NCI-H526 (cell line): ENCODE measurements at regions not wholly inside any gene's neighbourhood (a gene's known extent, or its start where the extent isn't known, plus 50 kb on each side); places are given as distances from the start of the nearest gene placed in this dataset.

Experiments
- DNase-seq, 2 experiments: peaks; one replicate each; lab custom pipeline; 2025; lab: John Stamatoyannopoulos, UW

DNA sequence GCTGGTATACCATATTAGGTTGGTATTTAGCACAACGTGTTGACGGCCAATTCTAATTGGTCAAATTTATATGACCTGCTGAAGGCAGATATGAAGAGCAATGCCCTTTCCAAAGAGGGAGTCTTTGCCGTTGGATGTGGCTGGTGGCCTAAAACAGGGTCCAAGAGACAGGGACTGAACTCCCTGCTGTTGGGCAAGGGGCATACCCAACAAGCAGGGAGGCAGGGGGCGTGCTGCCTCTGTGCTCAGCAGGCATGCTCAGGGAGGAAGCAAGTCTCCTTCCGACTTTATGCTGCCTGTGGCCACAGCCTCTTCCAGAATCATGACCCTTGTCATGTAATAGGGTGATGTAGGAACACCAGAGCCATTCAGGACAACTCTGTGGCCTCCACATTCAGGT, 167.7 kb upstream of the NPVF start:
- DNase-seq = no peak

DNA sequence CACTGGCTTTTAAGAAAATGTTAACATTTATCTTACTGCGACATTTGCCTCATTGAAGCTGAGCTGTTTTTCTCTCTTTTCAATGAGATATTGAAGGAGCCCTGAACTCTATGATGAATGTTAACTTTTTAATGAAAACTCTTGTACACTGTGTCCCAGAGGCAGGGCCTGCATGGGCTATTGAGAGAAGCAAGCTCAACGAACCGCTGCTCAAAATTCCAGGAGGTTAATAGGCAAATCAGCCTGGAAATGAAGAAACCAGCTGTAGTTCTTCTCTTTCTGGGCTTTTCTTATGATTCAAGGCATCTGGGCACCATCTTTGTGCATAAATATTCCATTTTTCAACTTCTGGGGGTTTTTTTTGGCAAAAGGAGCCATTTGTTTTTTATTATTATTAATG, 168.4 kb upstream of the NPVF start:
- DNase-seq = peak in 1 of 2 experiments; percentile 10

DNA sequence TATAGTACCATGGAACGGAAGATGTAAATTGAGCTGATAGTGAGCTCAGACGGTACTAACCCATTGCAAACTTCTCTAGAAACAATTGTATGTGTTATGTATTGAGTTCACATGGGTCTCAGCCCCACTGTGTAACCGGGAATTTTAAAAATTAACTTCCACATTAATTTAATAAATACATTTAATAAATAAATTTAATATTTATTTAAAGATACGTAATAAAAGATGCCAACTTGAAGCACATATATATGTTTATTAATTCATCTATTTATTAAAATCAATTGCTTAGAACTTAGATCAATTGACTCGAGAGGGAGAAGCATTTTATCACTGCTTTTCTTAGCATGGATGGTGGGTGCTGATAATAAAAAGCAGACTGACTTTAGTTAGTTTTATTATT, 170.1 kb upstream of the NPVF start:
- no peak for DNase-seq

DNA sequence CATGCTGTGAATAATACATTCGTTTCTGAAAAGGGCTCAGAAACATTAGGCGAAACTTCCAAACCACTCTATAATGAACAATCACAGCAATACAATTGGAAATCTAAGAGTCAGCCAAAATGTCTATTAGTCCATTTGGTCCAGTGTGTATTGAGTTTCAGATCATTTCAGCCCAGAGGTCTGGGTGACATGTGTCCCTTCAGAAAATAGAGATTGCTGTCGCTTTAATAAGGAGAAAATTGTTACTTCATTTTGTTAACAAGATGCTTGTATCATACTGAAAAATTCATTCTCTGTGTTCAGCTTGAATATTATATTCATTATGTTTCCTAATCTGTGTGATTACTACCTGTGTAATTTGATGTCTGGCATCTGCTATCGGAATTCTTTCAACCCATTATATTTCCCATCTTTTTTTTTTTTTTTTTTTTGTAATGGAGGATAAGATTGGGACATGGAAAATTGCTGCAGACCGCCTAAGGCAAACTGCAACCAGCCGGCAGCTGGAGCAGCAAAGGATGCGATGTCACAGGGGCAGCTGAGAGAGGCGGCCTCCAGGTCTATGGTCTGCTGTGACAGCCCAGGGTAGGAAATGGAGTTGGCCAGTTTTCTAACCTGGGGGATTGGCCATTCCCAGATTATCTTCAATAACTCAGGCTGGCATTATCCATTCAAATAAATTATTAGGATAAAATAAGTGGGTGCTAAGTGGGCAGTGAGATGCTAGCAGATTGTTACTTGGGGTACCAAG, 170.9 kb upstream of the NPVF start:
- no peak for DNase-seq

DNA sequence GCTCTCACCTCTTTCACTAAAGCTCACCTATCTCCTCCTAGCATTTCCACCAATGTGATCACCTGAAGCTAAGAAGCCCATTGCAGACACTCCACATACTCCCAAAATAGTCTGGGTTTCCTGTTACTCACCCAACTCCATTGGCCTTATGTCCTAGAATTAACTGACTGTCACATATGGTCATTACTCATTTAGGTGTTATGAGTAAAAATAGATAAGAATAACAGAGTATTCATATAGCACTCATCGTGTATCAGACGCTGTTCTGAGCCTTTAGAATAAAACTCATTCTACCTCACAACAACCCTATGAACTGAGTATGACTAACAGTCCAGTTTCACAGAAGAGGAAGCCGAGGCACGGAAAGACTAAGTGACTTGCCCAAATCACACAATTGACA, 174.2 kb upstream of the NPVF start:
- DNase-seq = no peak

DNA sequence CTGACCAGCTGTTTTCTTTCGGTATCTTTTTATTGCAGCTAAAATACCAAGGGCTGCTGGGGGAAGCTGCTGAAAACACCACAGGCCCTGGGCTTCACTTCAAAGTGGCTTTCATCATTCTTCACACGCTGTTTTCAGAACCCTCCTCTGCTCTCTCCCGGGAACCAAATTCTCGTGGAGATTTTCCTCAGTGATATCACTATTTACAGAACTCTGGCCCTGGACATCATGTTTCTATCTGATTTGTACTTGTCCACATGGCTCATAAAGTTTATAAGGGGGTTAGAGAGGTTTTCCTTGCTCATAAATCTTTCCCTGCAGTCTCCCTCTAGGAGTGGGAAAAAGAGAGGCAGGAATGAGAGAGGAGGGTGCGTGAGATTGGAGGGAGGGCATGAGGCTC, 177.4 kb upstream of the NPVF start:
- DNase-seq = no peak

DNA sequence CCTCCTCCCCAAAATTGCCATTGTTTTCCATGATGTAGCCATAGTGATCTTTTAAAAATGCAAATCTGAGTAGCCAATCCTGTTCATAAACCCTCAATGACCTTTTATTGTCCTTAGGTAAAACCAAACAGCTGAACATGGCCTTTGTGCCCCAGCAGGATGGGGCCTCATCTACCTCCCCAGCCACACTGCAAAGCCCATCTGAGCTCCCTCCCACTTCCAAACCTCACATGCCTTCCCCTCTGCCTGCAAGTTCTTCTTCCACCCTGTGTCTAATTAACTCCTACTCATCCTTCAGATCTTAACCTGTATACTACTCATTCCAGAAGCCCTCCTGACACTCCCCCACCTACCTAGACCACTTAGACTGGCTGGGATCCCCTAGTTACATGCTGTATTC, 178.8 kb upstream of the NPVF start:
- DNase-seq = peak in 1 of 2 experiments; percentile 17

DNA sequence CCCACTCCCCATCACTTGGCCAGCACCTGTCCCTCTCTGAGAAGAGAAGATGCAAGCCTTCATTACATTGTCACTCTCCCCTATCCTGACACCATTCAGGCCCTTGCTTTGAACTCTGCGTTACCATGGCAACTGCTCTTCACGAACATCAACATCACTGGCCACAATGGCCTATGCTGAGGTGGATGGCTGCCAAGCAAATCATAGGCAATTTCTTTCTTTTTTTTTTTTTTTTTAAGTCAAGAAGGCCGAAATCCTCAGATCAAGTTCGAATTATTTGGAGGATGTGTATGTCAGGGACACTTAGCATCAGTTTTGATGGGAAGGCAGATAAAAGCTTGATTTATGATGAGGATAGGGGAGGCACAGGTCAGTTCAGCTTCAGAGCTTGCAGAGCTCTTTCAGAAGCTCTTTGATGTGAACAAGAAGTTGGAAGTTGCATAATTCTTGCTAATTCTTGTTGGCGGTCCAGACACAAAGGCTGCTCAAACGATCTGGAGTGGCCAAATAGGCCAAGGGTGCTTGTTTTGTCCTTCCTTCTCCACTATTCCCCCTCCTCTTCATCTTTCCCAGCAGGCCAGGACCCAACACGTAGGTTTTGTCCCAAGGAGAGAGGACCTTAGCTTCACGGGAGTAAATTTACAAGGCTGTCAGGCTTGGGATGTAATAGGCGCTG, 179.9 kb upstream of the NPVF start:
- DNase-seq = no peak

DNA sequence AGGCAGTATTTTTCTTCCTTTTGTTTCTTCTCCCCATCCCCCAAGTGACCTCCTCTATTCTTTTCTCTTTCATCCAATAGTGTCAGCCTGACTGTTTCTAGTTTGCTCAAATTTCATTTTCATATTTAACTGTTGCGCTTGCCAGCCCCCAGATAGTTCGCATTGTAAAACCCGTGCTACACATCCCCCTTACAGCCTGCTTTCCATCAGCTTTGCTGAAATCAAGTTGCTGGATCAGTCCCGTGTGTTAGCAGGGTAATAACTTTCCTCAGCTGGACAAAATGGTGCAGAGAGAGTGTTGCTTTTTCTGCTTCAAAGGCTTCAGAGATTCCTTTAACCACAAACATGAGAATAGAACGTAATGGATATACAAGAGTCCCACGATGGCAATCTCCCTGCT, 180.6 kb upstream of the NPVF start:
- no peak for DNase-seq

DNA sequence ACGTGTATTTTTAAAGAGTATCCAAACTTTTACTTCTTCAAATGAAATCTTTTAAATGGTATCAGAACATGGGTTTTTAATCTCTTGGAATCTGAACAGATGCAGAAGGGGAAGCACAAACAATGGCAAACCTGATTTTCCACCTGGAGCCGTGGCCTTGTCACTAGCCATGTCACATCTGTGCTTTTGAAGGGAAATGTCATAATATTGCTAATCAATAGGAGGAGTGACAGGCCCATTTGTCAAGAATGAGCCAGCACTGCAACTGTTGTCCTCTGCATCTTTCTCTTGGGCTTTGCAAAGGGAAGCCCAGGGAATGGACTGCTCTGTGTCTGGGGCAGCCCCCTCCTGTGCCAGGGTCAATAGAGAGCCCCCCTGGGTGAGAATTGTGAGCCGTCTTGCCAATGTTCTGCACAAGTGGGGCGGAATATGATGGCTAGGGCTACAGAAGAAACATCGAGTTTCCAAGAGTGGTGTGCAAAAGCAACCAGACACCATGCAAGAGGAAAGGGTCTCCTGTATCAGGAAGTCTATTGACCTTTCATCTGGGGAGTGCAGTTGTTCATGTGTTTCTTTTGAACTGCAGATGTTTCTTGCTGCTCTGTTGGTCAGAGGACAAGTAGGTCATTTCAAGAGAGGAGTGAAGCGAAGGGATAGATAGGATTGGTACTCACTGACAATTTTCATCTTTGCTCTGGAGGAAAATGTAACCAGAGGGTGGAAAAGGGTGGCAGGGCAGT, 181.8 kb upstream of the NPVF start:
- no peak for DNase-seq

DNA sequence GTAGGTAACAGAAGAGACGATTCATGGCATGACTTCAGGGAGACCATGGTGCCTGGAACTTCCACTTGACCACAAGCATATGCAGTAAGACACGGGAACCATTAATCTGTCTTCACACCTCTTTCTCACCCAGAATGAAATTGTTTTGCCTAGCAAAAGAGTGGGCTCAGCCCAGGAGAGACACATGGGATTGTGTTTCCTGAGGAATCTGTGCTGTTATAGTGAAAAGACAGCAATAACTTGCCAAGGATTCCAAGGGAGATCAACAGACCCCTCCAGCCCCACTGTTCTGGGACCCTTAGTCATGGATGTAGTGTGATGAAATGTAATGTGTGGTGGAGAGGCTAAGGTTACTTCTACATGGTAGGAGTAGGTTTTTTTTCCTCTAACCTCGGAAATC, 192.5 kb upstream of the NPVF start:
- no peak for DNase-seq

DNA sequence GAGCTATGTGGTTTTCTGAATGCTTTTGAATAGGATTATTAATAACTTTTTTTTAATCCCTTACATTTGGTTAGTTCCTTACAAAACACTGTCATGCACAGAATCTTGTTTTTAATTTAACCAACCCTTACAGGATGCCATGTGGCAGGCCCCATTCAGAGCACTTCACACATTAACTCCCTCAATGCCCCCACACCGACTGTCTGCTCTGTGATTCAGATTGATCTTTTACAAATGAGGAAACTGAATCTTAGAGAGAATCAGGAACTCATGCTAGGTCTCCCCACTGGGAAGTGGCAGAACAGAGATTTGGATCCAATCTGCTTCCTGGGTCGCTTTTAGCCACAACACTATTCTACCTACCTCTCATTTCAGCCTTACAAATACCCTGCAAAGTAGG, 195.8 kb upstream of the NPVF start:
- DNase-seq = no peak

DNA sequence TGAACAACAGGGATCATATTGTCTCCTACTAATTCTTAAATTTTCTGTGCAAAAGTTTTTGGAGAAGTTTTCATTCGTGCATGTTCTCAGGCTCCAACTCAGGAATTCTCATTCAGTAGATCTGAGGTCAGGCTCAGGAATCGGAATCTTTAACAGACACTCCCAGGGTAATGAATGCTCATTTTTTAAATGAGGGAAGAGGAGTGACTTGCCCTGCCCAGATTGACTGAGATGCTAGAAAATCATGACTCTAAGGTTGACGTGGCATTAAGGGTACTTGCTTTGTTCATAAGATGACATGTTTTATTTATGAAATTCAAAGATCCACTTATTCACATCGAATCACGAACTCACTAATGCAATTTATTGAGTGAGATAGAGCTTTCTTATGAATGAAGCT, 196.6 kb upstream of the NPVF start:
- no peak for DNase-seq

DNA sequence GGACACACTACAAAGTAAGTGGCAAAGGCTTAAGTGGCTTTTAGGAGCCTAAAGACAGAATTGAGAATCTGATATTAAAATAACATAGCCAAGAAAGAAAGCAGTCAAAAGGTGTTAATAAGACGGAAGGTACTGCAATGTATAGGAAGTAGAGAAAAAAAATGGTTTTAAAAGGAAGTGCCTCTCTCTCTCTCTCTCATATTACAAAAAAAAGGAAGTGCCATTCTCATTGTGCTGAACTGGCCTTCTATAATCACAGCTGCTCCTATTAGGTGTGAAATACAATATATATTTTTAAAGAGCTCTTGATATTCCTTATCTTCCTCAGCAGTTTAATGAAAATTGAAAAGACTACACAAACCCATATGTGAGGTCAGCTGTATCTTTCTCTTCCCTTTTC, 199.4 kb upstream of the NPVF start:
- DNase-seq = no peak

DNA sequence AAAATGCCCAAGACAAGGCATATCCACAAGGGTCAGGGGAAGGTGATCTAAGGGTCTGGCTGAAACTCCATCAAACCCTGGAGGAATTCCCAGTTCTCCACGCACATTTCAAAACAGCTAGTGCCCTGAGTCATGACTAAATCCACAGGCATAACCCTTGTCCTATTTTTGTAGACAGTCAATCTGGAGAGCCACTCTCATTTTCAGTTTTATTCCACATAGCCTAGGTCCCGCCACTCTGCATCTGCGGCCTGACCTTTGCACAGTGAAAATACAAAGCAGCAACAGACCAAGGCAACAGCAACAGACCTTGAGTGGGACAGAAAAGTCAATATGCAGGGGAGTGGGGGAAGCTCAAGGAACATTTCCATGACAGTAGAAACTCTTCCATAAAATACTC, 201.4 kb upstream of the NPVF start:
- peak in 1 of 2 experiments; percentile 13 for DNase-seq

DNA sequence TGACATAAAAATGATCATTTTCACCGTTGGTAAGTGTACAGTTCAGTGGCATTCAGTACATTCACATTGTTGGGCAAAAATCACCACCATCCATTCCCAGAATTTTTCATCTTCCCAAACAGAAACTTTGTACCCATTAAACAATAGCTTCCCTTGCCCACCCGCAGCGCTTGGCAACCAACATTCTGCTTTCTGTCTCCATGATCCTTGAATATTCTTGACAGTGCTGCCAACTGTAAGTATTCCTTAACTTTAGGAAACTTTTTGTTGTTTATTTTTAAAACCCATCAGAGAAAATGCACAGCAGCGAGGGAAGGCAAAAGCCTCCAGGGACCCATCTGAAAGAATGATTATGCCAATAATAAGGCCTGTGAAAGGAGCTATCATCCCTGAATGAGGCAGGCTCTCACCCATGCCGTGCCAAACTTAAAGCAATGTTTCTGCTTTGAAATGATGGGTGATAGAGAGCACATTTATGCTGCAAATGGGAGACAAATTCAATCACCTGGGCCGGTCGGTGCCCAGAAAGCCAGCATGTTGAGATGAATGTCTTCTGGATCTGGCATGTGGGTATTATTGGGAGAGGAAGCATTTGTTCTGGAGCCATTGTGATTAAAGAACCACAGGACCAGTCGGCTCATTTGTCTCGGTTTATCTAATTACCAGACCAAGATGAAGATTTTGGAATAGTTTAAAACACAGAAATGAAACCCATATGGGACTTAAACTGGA, 202.1 kb upstream of the NPVF start:
- no peak for DNase-seq

DNA sequence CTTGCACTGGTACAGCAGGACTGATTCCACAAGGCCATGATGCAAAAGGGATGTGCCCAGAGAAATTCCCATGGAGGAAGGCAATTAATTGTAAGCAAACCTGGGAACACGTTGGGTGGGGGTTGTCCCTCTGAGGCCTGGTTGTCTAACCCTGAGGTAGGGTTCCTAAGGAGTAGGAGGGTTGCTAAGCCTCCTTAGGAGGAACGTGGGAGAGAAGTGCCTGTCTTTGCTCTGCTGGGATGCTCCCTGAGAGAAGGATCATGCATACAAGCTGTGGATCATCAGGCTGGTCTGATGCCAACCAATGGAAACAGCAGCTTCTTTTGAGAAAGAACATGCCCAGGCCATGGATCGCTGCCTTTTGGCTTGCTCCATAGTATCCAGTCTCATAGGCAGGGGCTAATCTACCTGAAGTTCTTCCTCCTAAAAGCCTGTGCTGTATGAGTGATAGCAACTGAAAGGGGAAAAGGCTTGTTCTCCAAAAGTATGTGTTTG, 203.7 kb upstream of the NPVF start:
- no peak for DNase-seq

DNA sequence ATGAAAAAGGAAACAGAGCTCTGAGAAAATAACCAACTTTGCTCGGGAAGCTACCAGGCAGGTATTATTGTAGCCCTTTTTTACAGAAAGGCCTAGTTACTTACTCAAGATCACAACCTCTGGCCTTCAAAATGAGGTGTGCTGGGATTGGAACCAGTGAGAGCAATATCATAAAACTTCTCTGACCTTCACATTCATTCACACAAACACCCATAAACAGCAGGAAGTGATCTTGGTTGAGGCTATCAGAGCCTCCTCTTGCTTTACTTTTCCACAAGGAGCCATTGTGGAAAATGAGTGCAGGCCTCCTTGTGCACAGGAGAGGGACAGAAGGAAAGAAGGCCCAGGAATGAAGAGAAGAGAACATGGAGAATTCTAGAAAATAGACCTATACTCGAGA, 204.5 kb upstream of the NPVF start:
- DNase-seq = no peak

DNA sequence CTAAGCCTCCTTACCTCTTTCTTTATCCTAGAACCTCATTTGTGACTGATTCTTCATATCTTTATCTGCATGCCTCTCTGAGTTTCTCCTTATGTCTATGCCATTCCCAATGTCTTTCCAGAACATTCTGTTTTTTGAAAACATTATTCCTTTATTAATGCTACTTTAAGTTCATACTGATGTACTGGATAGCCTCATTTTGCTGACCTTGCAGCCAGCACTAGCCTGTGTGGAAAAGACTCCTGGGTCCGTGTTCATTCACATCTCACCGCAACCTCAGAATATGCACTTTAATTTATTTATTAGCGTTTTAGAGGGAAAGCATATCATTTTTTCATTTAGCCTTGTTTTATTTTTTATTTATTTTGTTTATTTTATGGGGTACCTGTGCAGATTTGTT, 208.1 kb upstream of the NPVF start:
- no peak for DNase-seq

DNA sequence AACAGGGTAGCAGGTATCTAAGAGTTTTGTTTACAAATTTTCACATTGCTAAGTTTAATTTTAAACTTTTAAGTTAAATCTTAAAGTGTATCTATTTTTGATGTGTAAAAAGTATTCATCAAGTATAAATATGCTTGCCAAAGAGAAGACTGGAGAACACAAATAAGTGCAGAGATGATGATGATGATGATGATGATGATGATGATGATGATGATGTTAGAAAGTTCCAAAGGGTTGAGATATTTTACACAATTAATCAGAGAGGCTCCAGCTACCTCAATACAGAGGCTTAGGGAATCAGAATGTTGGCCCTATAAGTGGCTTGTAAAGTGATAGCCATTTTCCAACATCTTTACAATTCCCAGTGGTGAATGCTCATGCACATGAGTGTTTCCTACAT, 209.0 kb upstream of the NPVF start:
- DNase-seq = no peak

DNA sequence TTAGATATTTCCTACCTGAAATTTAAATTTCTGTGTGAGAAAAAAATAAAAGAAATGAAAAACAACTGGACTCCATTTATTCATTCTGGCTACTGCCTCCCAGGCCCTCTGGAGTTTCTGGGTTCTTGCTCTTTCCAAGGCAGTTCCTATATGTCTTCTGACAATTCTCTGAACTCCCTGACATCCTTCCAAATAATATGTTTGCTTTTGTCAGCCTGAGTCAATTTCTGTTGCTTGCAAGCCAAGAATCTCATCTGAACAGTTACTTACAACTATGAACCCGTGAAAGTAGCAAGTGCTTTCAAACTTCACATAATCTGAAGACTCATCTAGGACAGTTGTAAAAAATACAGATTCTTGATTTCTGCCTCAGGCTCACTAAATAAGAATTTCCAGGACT, 216.7 kb upstream of the NPVF start:
- DNase-seq = no peak

DNA sequence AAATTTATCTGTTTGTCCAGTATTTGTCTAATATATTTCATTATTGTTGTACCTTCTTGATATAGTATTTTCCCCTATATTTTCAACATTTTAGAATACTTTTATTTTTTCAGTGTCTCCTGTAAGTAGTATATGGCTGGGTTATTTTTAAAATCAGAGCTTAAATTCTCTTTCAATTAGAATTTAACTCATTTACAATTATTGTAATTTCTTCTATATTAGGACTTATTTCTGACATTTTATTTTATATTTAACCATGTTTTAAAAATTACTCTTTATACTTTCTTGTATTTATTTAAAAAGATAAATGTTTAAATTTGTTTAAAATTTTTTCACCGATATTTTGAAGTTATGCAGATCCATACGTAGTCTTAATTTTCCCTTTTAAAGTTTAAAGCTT, 220.0 kb upstream of the NPVF start:
- DNase-seq = no peak
